ENCODE measurements at regions not wholly inside any gene's neighbourhood (a gene's known extent, or its start where the extent isn't known, plus 50 kb on each side); places are given as distances from the start of the nearest gene placed in this dataset.

GRCh38 chr2:198957181-198957580, 500.6 kb downstream of the SATB2 start:
- TF ChIP-seq, protein P1, sequence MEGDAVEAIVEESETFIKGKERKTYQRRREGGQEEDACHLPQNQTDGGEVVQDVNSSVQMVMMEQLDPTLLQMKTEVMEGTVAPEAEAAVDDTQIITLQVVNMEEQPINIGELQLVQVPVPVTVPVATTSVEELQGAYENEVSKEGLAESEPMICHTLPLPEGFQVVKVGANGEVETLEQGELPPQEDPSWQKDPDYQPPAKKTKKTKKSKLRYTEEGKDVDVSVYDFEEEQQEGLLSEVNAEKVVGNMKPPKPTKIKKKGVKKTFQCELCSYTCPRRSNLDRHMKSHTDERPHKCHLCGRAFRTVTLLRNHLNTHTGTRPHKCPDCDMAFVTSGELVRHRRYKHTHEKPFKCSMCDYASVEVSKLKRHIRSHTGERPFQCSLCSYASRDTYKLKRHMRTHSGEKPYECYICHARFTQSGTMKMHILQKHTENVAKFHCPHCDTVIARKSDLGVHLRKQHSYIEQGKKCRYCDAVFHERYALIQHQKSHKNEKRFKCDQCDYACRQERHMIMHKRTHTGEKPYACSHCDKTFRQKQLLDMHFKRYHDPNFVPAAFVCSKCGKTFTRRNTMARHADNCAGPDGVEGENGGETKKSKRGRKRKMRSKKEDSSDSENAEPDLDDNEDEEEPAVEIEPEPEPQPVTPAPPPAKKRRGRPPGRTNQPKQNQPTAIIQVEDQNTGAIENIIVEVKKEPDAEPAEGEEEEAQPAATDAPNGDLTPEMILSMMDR (IDR thresholded peaks at IDR 0.05) = no peak
- no peak for TF ChIP-seq POLR2A (IDR thresholded peaks at IDR 0.05)

Measured in thyroid gland (tissue), 4 donors.